Activated CD8-positive, alpha-beta memory T cell treated with anti-CD3 and anti-CD28 coated beads for 24 hours (primary cell): ENCODE measurements at regions not wholly inside any gene's neighbourhood (a gene's known extent, or its start where the extent isn't known, plus 50 kb on each side); places are given as distances from the start of the nearest gene placed in this dataset.

ENCODE experiments used
- DNase-seq: peaks from one replicate; pipeline ENCODE4 v3.0.0-alpha.2; 2020

GRCh38 chr17:36696805-36697204 lies 95.4 kb downstream of the MRM1 start:
- no peak for DNase-seq

- no peak for DNase-seq
Observed at GRCh38 chr17:36697903-36698530, 96.6 kb downstream of the MRM1 start.

GRCh38 chr17:36701429-36702099 lies 100.2 kb downstream of the MRM1 start:
- no peak for DNase-seq

- no peak for DNase-seq
Observed at GRCh38 chr17:36702636-36703035, 101.3 kb downstream of the MRM1 start.

- peak; percentile 78 for DNase-seq
Observed at GRCh38 chr17:36703860-36704266, 102.5 kb downstream of the MRM1 start.

GRCh38 chr17:36705283-36705795 lies 104.0 kb downstream of the MRM1 start:
- DNase-seq: no peak

- peak; percentile 73 for DNase-seq
Observed at GRCh38 chr17:36705874-36706731, 104.7 kb downstream of the MRM1 start.

GRCh38 chr17:36707904-36708303 lies 106.5 kb downstream of the MRM1 start:
- no peak for DNase-seq

- DNase-seq: no peak
Observed at GRCh38 chr17:36714789-36715188, 113.4 kb downstream of the MRM1 start.

- no peak for DNase-seq
Observed at GRCh38 chr17:36715951-36716350, 114.6 kb downstream of the MRM1 start.

- no peak for DNase-seq
Observed at GRCh38 chr17:36717088-36717487, 115.7 kb downstream of the MRM1 start.

- no peak for DNase-seq
Observed at GRCh38 chr17:36720131-36720530, 118.7 kb downstream of the MRM1 start.

- DNase-seq: no peak
Observed at GRCh38 chr17:36721560-36722120, 120.3 kb downstream of the MRM1 start.

- DNase-seq: peak; percentile 93
Observed at GRCh38 chr17:36722121-36722902, 120.9 kb downstream of the MRM1 start.

- DNase-seq: no peak
Observed at GRCh38 chr17:36722903-36723263, 121.5 kb downstream of the MRM1 start.

GRCh38 chr17:36723459-36724025 lies 122.2 kb downstream of the MRM1 start:
- DNase-seq: no peak

- no peak for DNase-seq
Observed at GRCh38 chr17:36726199-36726598, 124.8 kb downstream of the MRM1 start.

GRCh38 chr17:36727052-36727451 lies 125.7 kb downstream of the MRM1 start:
- DNase-seq: no peak

GRCh38 chr17:36727577-36727976 lies 126.2 kb downstream of the MRM1 start:
- DNase-seq: no peak

GRCh38 chr17:36728030-36728991 lies 126.9 kb downstream of the MRM1 start:
- DNase-seq: no peak
